NCI-H187 treated with DMSO at 0.1 percent for 48 hours (cell line): ENCODE measurements at regions not wholly inside any gene's neighbourhood (a gene's known extent, or its start where the extent isn't known, plus 50 kb on each side); places are given as distances from the start of the nearest gene placed in this dataset.
"Not testable (repeated sequence)": the region's sequence is repeated elsewhere in the genome, so short reads cannot be mapped to it uniquely, and the experiment has no call there.

Experiments used
- DNase-seq: peaks from one replicate; lab custom pipeline; 2025; lab: John Stamatoyannopoulos, UW

- no peak for DNase-seq
Measured at GRCh38 chr10:8280946-8281345, 226.5 kb downstream of the GATA3 start.

- DNase-seq, result no peak
Measured at GRCh38 chr10:8282340-8282739, 227.9 kb downstream of the GATA3 start.

- no peak for DNase-seq
Measured at GRCh38 chr10:8283166-8283905, 228.8 kb downstream of the GATA3 start.

- no peak for DNase-seq
Measured at GRCh38 chr10:8283986-8284385, 229.5 kb downstream of the GATA3 start.

GRCh38 chr10:8285970-8286369, 231.5 kb downstream of the GATA3 start:
- DNase-seq, result not testable (repeated sequence)

GRCh38 chr10:8288600-8288999, 234.1 kb downstream of the GATA3 start:
- DNase-seq, result no peak

- no peak for DNase-seq
Measured at GRCh38 chr10:8289186-8289924, 234.9 kb downstream of the GATA3 start.

GRCh38 chr10:8294779-8295178, 240.3 kb downstream of the GATA3 start:
- no peak for DNase-seq

GRCh38 chr10:8295311-8295710, 240.8 kb downstream of the GATA3 start:
- DNase-seq, result no peak

- DNase-seq, result no peak
Measured at GRCh38 chr10:8296090-8296733, 241.7 kb downstream of the GATA3 start.

GRCh38 chr10:8296734-8297101, 242.2 kb downstream of the GATA3 start:
- DNase-seq, result no peak

- no peak for DNase-seq
Measured at GRCh38 chr10:8297107-8297506, 242.6 kb downstream of the GATA3 start.

- DNase-seq, result no peak
Measured at GRCh38 chr10:8297959-8298358, 243.5 kb downstream of the GATA3 start.

GRCh38 chr10:8298896-8299570, 244.5 kb downstream of the GATA3 start:
- DNase-seq, result no peak

GRCh38 chr10:8300925-8301324, 246.4 kb downstream of the GATA3 start:
- DNase-seq, result no peak

GRCh38 chr10:8301333-8301732, 246.8 kb downstream of the GATA3 start:
- DNase-seq, result no peak

- no peak for DNase-seq
Measured at GRCh38 chr10:8301831-8302230, 247.3 kb downstream of the GATA3 start.

- no peak for DNase-seq
Measured at GRCh38 chr10:8302565-8302964, 248.1 kb downstream of the GATA3 start.

GRCh38 chr10:8304861-8305260, 250.4 kb downstream of the GATA3 start:
- no peak for DNase-seq

- no peak for DNase-seq
Measured at GRCh38 chr10:8305876-8306652, 251.6 kb downstream of the GATA3 start.

GRCh38 chr10:8306685-8307364, 252.3 kb downstream of the GATA3 start:
- DNase-seq, result no peak
